ENCODE measurements at regions not wholly inside any gene's neighbourhood (a gene's known extent, or its start where the extent isn't known, plus 50 kb on each side); places are given as distances from the start of the nearest gene placed in this dataset.
"Not testable (repeated sequence)": the region's sequence is repeated elsewhere in the genome, so short reads cannot be mapped to it uniquely, and the experiment has no call there.

- Histone ChIP-seq H3K4me3 (ENCODE audit: low read depth in 2 of 2, low read length in 2 of 2) (no peak overlapping the region), H3K36me3 (ENCODE audit: control insufficient read depth, insufficient read depth, low read length) (no peaks in the 10 kb centered on the region), H3K27ac (ENCODE audit: low read length) (no peak overlapping the region), H3K9me3 (ENCODE audit: control insufficient read depth, insufficient read depth, low read depth, low read length) (no peaks in the 10 kb centered on the region), H3K4me1 (ENCODE audit: control insufficient read depth, insufficient read depth, low read length) (no peaks in the 10 kb centered on the region), H3K27me3 (ENCODE audit: control insufficient read depth, insufficient read depth, low read length) (no peaks in the 10 kb centered on the region)
- in situ Hi-C loops (cut with HindIII; ENCODE audit: low pct_unique_long_range_greater_than_20kb, low sequenced_read_pairs) (no loop called here), intact Hi-C loops (cut with micrococcal nuclease; ENCODE audit: unreplicated experiment) (no loop called here)
- ChIA-PET CTCF (no interaction called here), POLR2A (no interaction called here)
- DNase-seq (ENCODE audit: low read depth, low spot score) (no peak), ATAC-seq (no peak)
- TF ChIP-seq SIN3A (IDR thresholded peaks at IDR 0.05; ENCODE audit: borderline replicate concordance, insufficient read depth, low read depth, low read length) (no peak), REST (IDR thresholded peaks at IDR 0.05; ENCODE audit: insufficient read depth in 1 of 2, low read depth in 2 of 2, low read length in 1 of 2) (no peak), POLR2AphosphoS5 (IDR thresholded peaks at IDR 0.05; ENCODE audit: low read depth, low read length) (no peak), CTCF (IDR thresholded peaks at IDR 0.05) (no peak), TCF7L2 (IDR thresholded peaks at IDR 0.05; ENCODE audit: low read depth, low read length) (no peak)
- BruUV-seq (replicated peaks), result no TSS peak
Observed at GRCh38 chr12:20006871-20007730, 361.2 kb upstream of the PDE3A start.

GRCh38 chr12:20009965-20010364 is 358.4 kb upstream of the PDE3A start:
- H3K4me3 ChIP-seq (ENCODE audit: low read depth in 2 of 2, low read length in 2 of 2); intact Hi-C loops (cut with micrococcal nuclease; ENCODE audit: unreplicated experiment); BruUV-seq (replicated peaks); H3K9me3 ChIP-seq (ENCODE audit: control insufficient read depth, insufficient read depth, low read depth, low read length); in situ Hi-C loops (cut with HindIII; ENCODE audit: low pct_unique_long_range_greater_than_20kb, low sequenced_read_pairs); H3K27me3 ChIP-seq (ENCODE audit: control insufficient read depth, insufficient read depth, low read length); ATAC-seq; H3K4me1 ChIP-seq (ENCODE audit: control insufficient read depth, insufficient read depth, low read length); DNase-seq (ENCODE audit: low read depth, low spot score); H3K36me3 ChIP-seq (ENCODE audit: control insufficient read depth, insufficient read depth, low read length); POLR2A ChIA-PET; CTCF ChIA-PET; H3K27ac ChIP-seq (ENCODE audit: low read length): not testable (repeated sequence)

GRCh38 chr12:20011200-20011599 is 357.1 kb upstream of the PDE3A start:
- DNase-seq (ENCODE audit: low read depth, low spot score) (no peak), ATAC-seq (no peak)
- in situ Hi-C loops (cut with HindIII; ENCODE audit: low pct_unique_long_range_greater_than_20kb, low sequenced_read_pairs) (no loop called here), intact Hi-C loops (cut with micrococcal nuclease; ENCODE audit: unreplicated experiment) (no loop called here)
- Histone ChIP-seq H3K4me1 (ENCODE audit: control insufficient read depth, insufficient read depth, low read length) (no peaks in the 10 kb centered on the region), H3K36me3 (ENCODE audit: control insufficient read depth, insufficient read depth, low read length) (no peaks in the 10 kb centered on the region), H3K27ac (ENCODE audit: low read length) (no peak overlapping the region), H3K9me3 (ENCODE audit: control insufficient read depth, insufficient read depth, low read depth, low read length) (no peaks in the 10 kb centered on the region), H3K27me3 (ENCODE audit: control insufficient read depth, insufficient read depth, low read length) (no peaks in the 10 kb centered on the region), H3K4me3 (ENCODE audit: low read depth in 2 of 2, low read length in 2 of 2) (no peak overlapping the region)
- POLR2A ChIA-PET, result no interaction called here
- no TSS peak for BruUV-seq (replicated peaks)
- TF ChIP-seq TCF7L2 (IDR thresholded peaks at IDR 0.05; ENCODE audit: low read depth, low read length) (no peak), POLR2AphosphoS5 (IDR thresholded peaks at IDR 0.05; ENCODE audit: low read depth, low read length) (no peak), REST (IDR thresholded peaks at IDR 0.05; ENCODE audit: insufficient read depth in 1 of 2, low read depth in 2 of 2, low read length in 1 of 2) (no peak), SIN3A (IDR thresholded peaks at IDR 0.05; ENCODE audit: borderline replicate concordance, insufficient read depth, low read depth, low read length) (no peak), CTCF (IDR thresholded peaks at IDR 0.05) (no peak)
- CTCF ChIA-PET, result no interaction called here
